HEK293 (cell line): ENCODE measurements at regions not wholly inside any gene's neighbourhood (a gene's known extent, or its start where the extent isn't known, plus 50 kb on each side); places are given as distances from the start of the nearest gene placed in this dataset.

Experiments used
- GLI4 ChIP-seq: fragments of 450-650 bp; formaldehyde crosslinking; IDR thresholded peaks from 2 replicates; pipeline ENCODE4 v1.5.1; 2016; ENCODE audit warnings: missing biosample characterization, missing genetic modification characterization
- SCRT2 ChIP-seq: fragments of 450-650 bp; formaldehyde crosslinking; IDR thresholded peaks from 2 replicates; pipeline ENCODE4 v1.5.1; 2016; ENCODE audit warnings: missing biosample characterization, missing genetic modification characterization
- ZNF175 ChIP-seq: fragments of 450-650 bp; formaldehyde crosslinking; IDR thresholded peaks from 2 replicates; pipeline ENCODE4 v1.5.1; 2016; ENCODE audit warnings: missing biosample characterization, missing genetic modification characterization
- ZNF23 ChIP-seq: fragments of 450-650 bp; formaldehyde crosslinking; IDR thresholded peaks from 2 replicates; pipeline ENCODE4 v1.5.1; 2016; ENCODE audit warnings: missing biosample characterization, missing genetic modification characterization, borderline replicate concordance
- ZNF639 ChIP-seq: fragments of 450-650 bp; formaldehyde crosslinking; IDR thresholded peaks from 2 replicates; pipeline ENCODE4 v1.5.1; 2016; ENCODE audit warnings: missing biosample characterization, missing genetic modification characterization

DNA sequence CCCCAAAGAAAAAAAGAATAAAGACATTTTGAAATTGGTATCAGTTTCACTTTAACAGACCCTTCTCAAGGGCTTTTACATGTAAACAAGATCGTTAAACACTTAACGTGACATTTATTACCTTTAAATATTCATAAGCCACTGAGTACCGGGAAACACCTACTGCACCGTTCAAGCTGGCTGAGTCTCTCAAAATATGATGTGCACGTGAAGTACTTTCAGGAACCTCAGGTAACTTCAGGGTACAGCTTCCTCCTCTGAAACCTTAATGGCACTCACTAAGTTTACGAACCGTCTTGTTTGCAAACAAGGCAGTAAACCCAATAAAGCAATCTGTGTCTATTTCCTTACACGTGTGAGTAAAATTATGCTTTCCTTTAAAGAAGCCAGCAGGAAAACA lies 105.5 kb upstream of the TENM4 start:
- TF ChIP-seq ZNF175 (no peak), ZNF639 (tag by site-specific recombination) (no peak), ZNF23 (tag by site-specific recombination) (no peak), GLI4 (tag by site-specific recombination) (no peak), SCRT2 (tag by site-specific recombination) (no peak)
